ENCODE measurements at regions not wholly inside any gene's neighbourhood (a gene's known extent, or its start where the extent isn't known, plus 50 kb on each side); places are given as distances from the start of the nearest gene placed in this dataset.
"Not testable (repeated sequence)": the region's sequence is repeated elsewhere in the genome, so short reads cannot be mapped to it uniquely, and the experiment has no call there.

DNA sequence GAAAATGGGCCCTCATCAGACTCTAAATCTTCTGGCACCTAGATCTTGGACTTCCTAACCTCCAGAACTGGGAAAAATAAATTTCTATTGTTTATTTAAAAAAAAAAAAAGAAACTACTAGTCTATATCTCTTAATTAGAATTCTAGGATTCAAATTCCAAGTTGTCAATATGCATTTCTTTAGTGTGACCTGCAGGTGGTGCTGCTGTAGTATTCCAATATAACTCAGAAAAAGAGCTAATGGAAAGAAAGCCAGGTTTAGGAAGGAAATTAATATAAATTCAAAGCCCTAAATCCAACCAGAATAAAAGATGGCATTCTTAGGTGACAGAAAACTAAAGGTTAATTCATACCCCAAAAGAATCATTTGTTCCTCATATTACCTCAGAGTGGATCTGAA, 80.0 kb upstream of the NALF2 start:
- no peak for DNase-seq (ENCODE audit: low spot score, unreplicated experiment)
- TF ChIP-seq, protein P1, sequence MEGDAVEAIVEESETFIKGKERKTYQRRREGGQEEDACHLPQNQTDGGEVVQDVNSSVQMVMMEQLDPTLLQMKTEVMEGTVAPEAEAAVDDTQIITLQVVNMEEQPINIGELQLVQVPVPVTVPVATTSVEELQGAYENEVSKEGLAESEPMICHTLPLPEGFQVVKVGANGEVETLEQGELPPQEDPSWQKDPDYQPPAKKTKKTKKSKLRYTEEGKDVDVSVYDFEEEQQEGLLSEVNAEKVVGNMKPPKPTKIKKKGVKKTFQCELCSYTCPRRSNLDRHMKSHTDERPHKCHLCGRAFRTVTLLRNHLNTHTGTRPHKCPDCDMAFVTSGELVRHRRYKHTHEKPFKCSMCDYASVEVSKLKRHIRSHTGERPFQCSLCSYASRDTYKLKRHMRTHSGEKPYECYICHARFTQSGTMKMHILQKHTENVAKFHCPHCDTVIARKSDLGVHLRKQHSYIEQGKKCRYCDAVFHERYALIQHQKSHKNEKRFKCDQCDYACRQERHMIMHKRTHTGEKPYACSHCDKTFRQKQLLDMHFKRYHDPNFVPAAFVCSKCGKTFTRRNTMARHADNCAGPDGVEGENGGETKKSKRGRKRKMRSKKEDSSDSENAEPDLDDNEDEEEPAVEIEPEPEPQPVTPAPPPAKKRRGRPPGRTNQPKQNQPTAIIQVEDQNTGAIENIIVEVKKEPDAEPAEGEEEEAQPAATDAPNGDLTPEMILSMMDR (IDR thresholded peaks at IDR 0.05; ENCODE audit: unreplicated experiment), result peak; percentile 44
- no peak overlapping the region for H3K4me3 Mint-ChIP-seq (ENCODE audit: low read depth)
- H3K4me1 Mint-ChIP-seq (ENCODE audit: low read depth), result no peaks in the 10 kb centered on the region
- H3K27me3 Mint-ChIP-seq, result peaks cover 4% of the 10 kb centered on the region
- no peak overlapping the region for H3K27ac Mint-ChIP-seq
- peaks cover 17% of the 10 kb centered on the region for H3K9me3 Mint-ChIP-seq (ENCODE audit: low read depth)
- H3K36me3 Mint-ChIP-seq (ENCODE audit: insufficient read depth), result no peaks in the 10 kb centered on the region

DNA sequence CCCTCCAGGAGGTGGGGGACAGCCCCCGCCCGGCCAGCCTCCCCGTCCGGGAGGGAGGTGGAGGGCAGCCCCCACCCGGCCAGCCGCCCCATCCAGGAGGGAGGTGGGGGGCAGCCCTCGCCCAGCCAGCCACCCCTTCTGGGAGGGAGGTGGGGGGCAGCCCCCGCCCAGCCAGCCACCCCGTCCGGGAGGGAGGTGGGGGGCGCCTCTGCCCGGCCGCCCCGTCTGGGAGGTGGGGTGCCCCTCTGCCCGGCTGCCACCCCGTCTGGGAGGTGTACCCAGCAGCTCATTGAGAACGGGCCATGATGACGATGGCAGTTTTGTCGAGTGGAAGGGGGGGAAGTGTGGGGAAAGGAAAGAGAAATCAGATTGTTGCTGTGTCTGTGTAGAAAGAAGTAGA, 81.9 kb upstream of the NALF2 start:
- not testable (repeated sequence) for H3K27me3 Mint-ChIP-seq; H3K4me3 Mint-ChIP-seq (ENCODE audit: low read depth); H3K36me3 Mint-ChIP-seq (ENCODE audit: insufficient read depth); H3K27ac Mint-ChIP-seq; H3K4me1 Mint-ChIP-seq (ENCODE audit: low read depth); DNase-seq (ENCODE audit: low spot score, unreplicated experiment)
- peaks cover 22% of the 10 kb centered on the region for H3K9me3 Mint-ChIP-seq (ENCODE audit: low read depth)

DNA sequence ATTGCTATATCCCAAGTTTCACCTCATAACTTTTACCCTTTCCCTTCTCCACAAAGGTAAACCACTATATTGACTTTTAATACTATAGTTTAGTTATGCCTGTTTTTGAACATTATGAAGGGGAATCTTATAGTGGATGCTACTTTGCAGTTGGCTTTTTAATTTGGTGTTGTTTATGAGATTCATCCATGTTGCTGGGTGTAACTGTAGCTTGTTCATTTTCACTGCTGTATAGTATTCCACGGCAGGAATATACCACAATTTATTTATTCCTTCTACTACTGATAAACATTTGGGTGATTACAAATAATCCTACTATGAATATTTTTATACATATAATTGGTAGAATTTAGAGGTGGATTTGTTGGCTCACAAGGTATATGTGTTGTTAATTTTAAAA, 88.4 kb upstream of the NALF2 start:
- Mint-ChIP-seq H3K9me3 (ENCODE audit: low read depth) (peaks cover 31% of the 10 kb centered on the region), H3K4me1 (ENCODE audit: low read depth) (no peaks in the 10 kb centered on the region), H3K27ac (no peak overlapping the region), H3K36me3 (ENCODE audit: insufficient read depth) (no peaks in the 10 kb centered on the region), H3K27me3 (no peaks in the 10 kb centered on the region), H3K4me3 (ENCODE audit: low read depth) (no peak overlapping the region)
- DNase-seq (ENCODE audit: low spot score, unreplicated experiment), result no peak
- TF ChIP-seq, protein P1 (IDR thresholded peaks at IDR 0.05; ENCODE audit: unreplicated experiment), result no peak

DNA sequence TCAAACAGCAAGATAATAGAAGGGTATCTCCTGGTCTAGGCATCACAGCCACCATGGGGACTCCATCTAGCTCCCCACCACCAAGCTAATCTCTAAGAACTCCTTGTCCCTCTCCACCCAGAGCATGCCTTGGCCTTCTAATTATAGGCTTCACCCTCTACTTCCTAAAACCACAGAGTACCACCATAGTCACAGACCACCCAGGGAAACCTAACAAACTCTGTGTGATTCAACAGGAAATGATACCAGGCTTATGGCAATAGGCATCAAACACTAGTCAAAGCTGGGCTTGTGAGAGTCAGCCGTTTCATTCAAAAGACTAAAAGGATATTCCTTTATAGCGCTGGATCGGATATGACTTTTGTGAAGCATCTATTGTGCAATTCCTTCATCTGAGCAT, 91.5 kb upstream of the NALF2 start:
- TF ChIP-seq, protein P1 (IDR thresholded peaks at IDR 0.05; ENCODE audit: unreplicated experiment), result no peak
- DNase-seq (ENCODE audit: low spot score, unreplicated experiment), result no peak
- H3K9me3 Mint-ChIP-seq (ENCODE audit: low read depth), result peaks cover 21% of the 10 kb centered on the region
- no peaks in the 10 kb centered on the region for H3K27me3 Mint-ChIP-seq
- no peaks in the 10 kb centered on the region for H3K36me3 Mint-ChIP-seq (ENCODE audit: insufficient read depth)
- no peak overlapping the region for H3K27ac Mint-ChIP-seq
- no peak overlapping the region for H3K4me3 Mint-ChIP-seq (ENCODE audit: low read depth)
- H3K4me1 Mint-ChIP-seq (ENCODE audit: low read depth), result no peaks in the 10 kb centered on the region

DNA sequence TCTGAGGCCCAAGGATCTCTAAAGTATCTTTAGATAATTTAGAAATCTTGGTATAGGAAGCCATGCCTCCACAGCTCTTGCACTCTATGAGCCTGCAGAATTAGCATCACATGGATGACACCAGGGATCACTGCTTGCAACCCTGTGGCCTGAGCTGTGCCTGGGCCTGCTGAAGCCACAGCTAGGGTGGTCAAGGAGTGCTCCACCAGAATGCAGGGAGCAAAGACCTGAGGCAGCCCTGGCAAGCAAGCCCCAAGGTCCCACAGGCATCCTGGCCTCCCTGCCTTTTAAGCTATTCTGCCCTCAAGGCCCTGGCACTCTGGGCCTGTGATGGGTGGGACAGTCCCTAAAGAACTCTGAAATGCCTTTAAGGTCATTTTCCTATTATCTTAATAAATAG, 105.2 kb upstream of the NALF2 start:
- DNase-seq (ENCODE audit: low spot score, unreplicated experiment), result no peak
- H3K4me1 Mint-ChIP-seq (ENCODE audit: low read depth), result peaks cover 5% of the 10 kb centered on the region
- peaks cover 23% of the 10 kb centered on the region for H3K9me3 Mint-ChIP-seq (ENCODE audit: low read depth)
- TF ChIP-seq, protein P1 (IDR thresholded peaks at IDR 0.05; ENCODE audit: unreplicated experiment), result no peak
- H3K27ac Mint-ChIP-seq, result no peak overlapping the region
- peaks cover 2% of the 10 kb centered on the region for H3K36me3 Mint-ChIP-seq (ENCODE audit: insufficient read depth)
- peaks cover 5% of the 10 kb centered on the region for H3K27me3 Mint-ChIP-seq
- H3K4me3 Mint-ChIP-seq (ENCODE audit: low read depth), result no peak overlapping the region

DNA sequence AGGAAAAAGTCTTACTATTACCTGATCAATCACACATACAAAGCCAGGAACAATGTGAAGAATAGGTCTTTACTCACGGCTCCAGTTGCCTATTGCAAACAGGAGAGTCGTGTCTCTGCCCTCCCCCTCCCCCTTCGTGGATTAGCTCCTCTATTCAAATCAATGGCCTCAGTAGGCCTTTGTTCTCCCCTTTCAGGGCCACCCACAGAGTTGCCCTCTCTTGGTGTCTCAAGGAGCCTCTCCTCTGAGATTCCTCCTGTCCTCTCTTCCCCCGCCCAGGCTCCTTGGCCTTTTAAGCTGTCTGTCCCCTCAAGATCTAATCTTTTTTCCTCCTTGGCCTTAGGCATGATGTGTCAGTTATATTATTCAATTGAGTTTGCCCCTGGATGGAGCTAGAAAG, 107.2 kb upstream of the NALF2 start:
- TF ChIP-seq, protein P1 (IDR thresholded peaks at IDR 0.05; ENCODE audit: unreplicated experiment), result no peak
- Mint-ChIP-seq H3K4me1 (ENCODE audit: low read depth) (peaks cover 5% of the 10 kb centered on the region), H3K36me3 (ENCODE audit: insufficient read depth) (peaks cover 2% of the 10 kb centered on the region), H3K27me3 (peaks cover 8% of the 10 kb centered on the region), H3K27ac (no peak overlapping the region), H3K9me3 (ENCODE audit: low read depth) (peaks cover 23% of the 10 kb centered on the region), H3K4me3 (ENCODE audit: low read depth) (no peak overlapping the region)
- DNase-seq (ENCODE audit: low spot score, unreplicated experiment), result no peak

Data from progenitor cell of endocrine pancreas (in vitro differentiated cells).